NT2/D1 (cell line): ENCODE measurements at regions not wholly inside any gene's neighbourhood (a gene's known extent, or its start where the extent isn't known, plus 50 kb on each side); places are given as distances from the start of the nearest gene placed in this dataset.

Experiments
- SUZ12 ChIP-seq: IDR thresholded peaks from 2 replicates; pipeline ENCODE4 v1.6.1; 2011; ENCODE audit not compliant: insufficient read length, insufficient read depth; ENCODE audit errors: extremely low read depth
- YY1 ChIP-seq: IDR thresholded peaks from 2 replicates; pipeline ENCODE4 v1.6.1; 2011; ENCODE audit not compliant: insufficient read length, insufficient read depth
- ZNF274 ChIP-seq: IDR thresholded peaks from 2 replicates; pipeline ENCODE4 v1.6.1; 2011; ENCODE audit warnings: mild to moderate bottlenecking, low read depth, low read length

DNA sequence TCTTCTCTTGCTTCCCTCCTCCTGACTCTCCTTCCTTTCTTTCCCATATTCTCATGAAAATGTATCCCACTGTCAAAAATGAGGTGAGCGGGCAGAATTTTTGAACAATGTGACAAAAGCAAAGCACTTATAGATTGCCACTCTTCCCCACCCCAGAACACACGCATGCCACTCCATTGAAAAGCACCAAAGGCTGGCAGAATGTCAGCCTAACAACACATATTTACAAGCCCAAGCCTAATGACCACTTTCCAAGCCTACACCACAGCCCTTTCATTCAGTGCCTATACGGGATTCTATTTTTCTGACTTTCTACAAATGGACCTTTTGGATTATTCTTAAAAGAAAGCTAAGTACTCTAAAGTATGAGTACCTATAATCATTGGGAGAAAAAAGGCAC lies 62.9 kb upstream of the METAP2 start:
- no peak for TF ChIP-seq ZNF274
- TF ChIP-seq YY1, result no peak
- no peak for TF ChIP-seq SUZ12
